Stimulated activated CD4-positive, alpha-beta T cell treated with anti-CD3 and anti-CD28 coated beads, Interleukin-15, amount 100 ng/mL, for 48 hours (primary cell): ENCODE measurements at regions not wholly inside any gene's neighbourhood (a gene's known extent, or its start where the extent isn't known, plus 50 kb on each side); places are given as distances from the start of the nearest gene placed in this dataset.

Source experiments
- DNase-seq, 2 donors: peaks; one replicate each; pipeline ENCODE4 v3.0.0-alpha.2; 2020; ENCODE audit warnings: low read depth in 2 of 2

- no peak for DNase-seq
Measured at GRCh38 chr5:1668141-1668721, 131.4 kb downstream of the MRPL36 start.

- no peak for DNase-seq
Measured at GRCh38 chr5:1667648-1668140, 131.9 kb downstream of the MRPL36 start.

- peak in 1 of 2 donors; percentile 43 for DNase-seq
Measured at GRCh38 chr5:1666812-1667588, 132.6 kb downstream of the MRPL36 start.

GRCh38 chr5:1666221-1666620, 133.4 kb downstream of the MRPL36 start:
- no peak for DNase-seq

GRCh38 chr5:1665803-1666202, 133.8 kb downstream of the MRPL36 start:
- DNase-seq: no peak

- no peak for DNase-seq
Measured at GRCh38 chr5:1665231-1665630, 134.4 kb downstream of the MRPL36 start.

- DNase-seq: no peak
Measured at GRCh38 chr5:1663186-1663585, 136.5 kb downstream of the MRPL36 start.

GRCh38 chr5:1662559-1663085, 137.0 kb downstream of the MRPL36 start:
- no peak for DNase-seq

GRCh38 chr5:1661831-1662558, 137.6 kb downstream of the MRPL36 start:
- DNase-seq: no peak

- no peak for DNase-seq
Measured at GRCh38 chr5:1661311-1661710, 137.6 kb upstream of the LPCAT1 start.

GRCh38 chr5:1660511-1660910, 136.8 kb upstream of the LPCAT1 start:
- no peak for DNase-seq

GRCh38 chr5:1660001-1660400, 136.2 kb upstream of the LPCAT1 start:
- no peak for DNase-seq

- no peak for DNase-seq
Measured at GRCh38 chr5:1659100-1659981, 135.6 kb upstream of the LPCAT1 start.

GRCh38 chr5:1658665-1659064, 134.9 kb upstream of the LPCAT1 start:
- no peak for DNase-seq

- no peak for DNase-seq
Measured at GRCh38 chr5:1657161-1657741, 133.5 kb upstream of the LPCAT1 start.

GRCh38 chr5:1656271-1656975, 132.7 kb upstream of the LPCAT1 start:
- DNase-seq: no peak

GRCh38 chr5:1655496-1656270, 131.9 kb upstream of the LPCAT1 start:
- DNase-seq: no peak

GRCh38 chr5:1654786-1655495, 131.2 kb upstream of the LPCAT1 start:
- DNase-seq: no peak
